ENCODE measurements at regions not wholly inside any gene's neighbourhood (a gene's known extent, or its start where the extent isn't known, plus 50 kb on each side); places are given as distances from the start of the nearest gene placed in this dataset.
"Not testable (repeated sequence)": the region's sequence is repeated elsewhere in the genome, so short reads cannot be mapped to it uniquely, and the experiment has no call there.

DNA sequence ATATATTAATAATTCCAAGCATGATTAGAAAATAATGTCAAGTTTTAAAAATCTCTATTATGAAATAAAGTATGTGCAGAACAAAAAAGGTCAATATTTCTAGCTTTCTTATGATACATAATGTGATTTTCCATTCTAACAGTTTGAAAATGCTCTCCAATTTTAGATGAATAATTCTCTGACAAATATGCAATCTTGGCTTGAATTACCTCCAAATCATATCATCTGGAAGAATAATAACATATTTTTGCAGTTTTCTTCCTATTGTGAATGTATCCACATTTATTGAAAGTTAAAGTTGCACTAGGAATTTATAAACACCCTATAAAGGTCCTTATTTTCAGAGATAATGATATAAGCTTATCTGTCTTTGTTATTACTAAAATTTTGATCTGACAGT is 548.5 kb upstream of the SLC10A2 start:
- DNase-seq (ENCODE audit: low read depth) = no peak
- H3K4me3 ChIP-seq (ENCODE audit: low read depth, low read length) = no peak overlapping the region
- TF ChIP-seq CTCF (conservative IDR thresholded peaks at IDR 0.05; ENCODE audit: low read depth, low read length) = no peak

GRCh38 chr13:103607995-103608394 is 541.8 kb upstream of the SLC10A2 start:
- H3K4me3 ChIP-seq (ENCODE audit: low read depth, low read length) = no peak overlapping the region
- no peak for TF ChIP-seq CTCF (conservative IDR thresholded peaks at IDR 0.05; ENCODE audit: low read depth, low read length)
- DNase-seq (ENCODE audit: low read depth) = no peak

DNA sequence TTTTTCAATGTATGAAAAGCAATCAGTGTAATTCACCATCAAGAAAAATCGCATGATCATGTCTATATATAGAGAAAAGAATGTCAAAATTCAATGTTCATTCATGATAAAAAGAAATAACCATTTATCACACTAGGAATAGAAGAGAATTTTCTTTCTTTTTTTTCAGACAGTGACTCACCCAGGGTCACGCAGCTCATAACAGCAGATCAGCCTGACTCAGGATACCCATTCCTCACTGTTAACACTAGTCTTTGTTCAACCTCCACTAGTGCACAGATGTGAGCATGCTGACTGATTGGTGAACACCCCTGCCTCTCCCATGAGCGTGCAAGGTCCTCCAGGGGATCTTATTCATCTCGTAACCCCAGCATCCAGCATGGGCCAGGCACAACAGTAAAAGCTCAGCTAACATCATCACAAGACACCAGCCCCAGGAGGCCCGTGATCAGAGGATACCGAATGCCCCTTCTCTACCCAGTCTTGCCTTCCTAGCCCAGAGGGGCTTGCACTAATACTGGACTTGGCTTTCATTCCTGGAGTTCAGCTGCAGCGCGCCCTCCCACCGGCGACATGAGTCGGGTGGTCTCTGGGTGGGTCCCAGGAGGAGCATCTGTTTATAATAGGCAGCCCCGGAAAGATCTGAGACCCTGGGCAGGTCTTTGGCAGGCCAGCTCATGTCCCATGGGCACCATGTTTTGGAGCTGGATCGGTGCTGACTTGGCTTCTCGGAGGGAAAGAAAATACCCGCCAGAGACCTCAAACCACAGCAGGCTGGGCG is 539.5 kb upstream of the SLC10A2 start:
- TF ChIP-seq CTCF (conservative IDR thresholded peaks at IDR 0.05; ENCODE audit: low read depth, low read length) = no peak
- no peak for DNase-seq (ENCODE audit: low read depth)
- no peak overlapping the region for H3K4me3 ChIP-seq (ENCODE audit: low read depth, low read length)

GRCh38 chr13:103599870-103600269 is 533.7 kb upstream of the SLC10A2 start:
- not testable (repeated sequence) for H3K4me3 ChIP-seq (ENCODE audit: low read depth, low read length); DNase-seq (ENCODE audit: low read depth)

GRCh38 chr13:103598671-103599070 is 532.5 kb upstream of the SLC10A2 start:
- no peak for DNase-seq (ENCODE audit: low read depth)
- no peak overlapping the region for H3K4me3 ChIP-seq (ENCODE audit: low read depth, low read length)
- TF ChIP-seq CTCF (conservative IDR thresholded peaks at IDR 0.05; ENCODE audit: low read depth, low read length) = no peak

DNA sequence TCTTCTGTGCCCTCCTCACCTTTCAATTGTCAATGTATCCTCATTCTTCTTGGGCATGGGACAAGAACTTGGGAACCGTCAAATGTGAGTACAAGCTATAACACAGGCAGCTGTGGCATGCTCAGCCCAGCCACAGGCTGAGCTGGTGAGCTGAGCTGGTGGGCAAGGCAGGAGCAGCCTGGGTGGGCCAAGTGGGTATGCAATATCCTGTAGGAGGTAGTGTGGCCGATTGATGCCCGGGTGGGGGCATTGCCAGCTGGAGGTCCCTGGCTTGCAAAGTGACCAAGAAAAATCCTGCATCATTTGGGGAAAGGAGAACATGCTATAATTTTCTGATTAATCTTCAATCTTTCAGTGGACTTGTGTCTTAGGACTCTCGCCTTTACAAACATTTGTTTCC is 507.2 kb upstream of the SLC10A2 start:
- DNase-seq (ENCODE audit: low read depth) = no peak
- no peak for TF ChIP-seq CTCF (conservative IDR thresholded peaks at IDR 0.05; ENCODE audit: low read depth, low read length)
- H3K4me3 ChIP-seq (ENCODE audit: low read depth, low read length) = no peak overlapping the region

DNA sequence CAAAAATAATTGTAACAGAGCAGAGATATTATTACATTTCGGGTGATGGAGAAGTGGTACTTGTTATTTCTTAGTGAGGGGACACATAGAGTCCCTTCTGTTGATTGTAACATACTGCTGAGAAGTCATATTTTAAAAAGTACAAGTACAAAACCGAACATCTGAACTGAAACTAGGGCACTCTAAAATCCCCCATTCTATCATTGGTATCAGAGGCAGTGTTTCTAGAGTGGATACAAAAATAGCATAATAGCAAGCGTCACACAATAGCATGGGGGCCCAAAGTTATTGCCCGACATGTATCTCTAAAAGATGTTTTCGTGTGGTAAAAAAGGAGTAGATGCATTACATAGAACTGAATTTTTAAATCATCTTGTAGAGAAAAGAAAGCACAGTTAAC is 502.1 kb upstream of the SLC10A2 start:
- no peak for DNase-seq (ENCODE audit: low read depth)
- no peak overlapping the region for H3K4me3 ChIP-seq (ENCODE audit: low read depth, low read length)
- TF ChIP-seq CTCF (conservative IDR thresholded peaks at IDR 0.05; ENCODE audit: low read depth, low read length) = no peak
